ENCODE measurements at regions not wholly inside any gene's neighbourhood (a gene's known extent, or its start where the extent isn't known, plus 50 kb on each side); places are given as distances from the start of the nearest gene placed in this dataset.

- TF ChIP-seq POLR2AphosphoS5 (IDR thresholded peaks at IDR 0.05) (no peak), CTCF (IDR thresholded peaks at IDR 0.05) (no peak), EP300 (IDR thresholded peaks at IDR 0.05) (no peak), POLR2A (IDR thresholded peaks at IDR 0.05) (no peak)
- no peaks in the 10 kb centered on the region for H3K4me1 ChIP-seq
- DNase-seq, result no peak
- no peaks in the 10 kb centered on the region for H3K9me3 ChIP-seq
- no peaks in the 10 kb centered on the region for H3K36me3 ChIP-seq
- no peak overlapping the region for H3K27ac ChIP-seq
- H3K4me3 ChIP-seq, result no peak overlapping the region
- ATAC-seq (ENCODE audit: low FRiP score in 2 of 2), result no peak
- H3K27me3 ChIP-seq, result no peaks in the 10 kb centered on the region
- WGBS, 2 donors, result 82 to 85% methylated on average over 5 of the region's 5 CpGs
These were observed 226.4 kb upstream of the NRXN1 start for GRCh38 chr2:51258301-51258700.

GRCh38 chr2:51256736-51257135 is 224.8 kb upstream of the NRXN1 start:
- Histone ChIP-seq H3K9me3 (no peaks in the 10 kb centered on the region), H3K4me1 (no peaks in the 10 kb centered on the region), H3K4me3 (no peak overlapping the region), H3K27ac (no peak overlapping the region), H3K27me3 (no peaks in the 10 kb centered on the region), H3K36me3 (no peaks in the 10 kb centered on the region)
- WGBS, 2 donors, result 82 to 89% methylated on average over 5 of the region's 5 CpGs
- DNase-seq, result no peak
- ATAC-seq (ENCODE audit: low FRiP score in 2 of 2), result no peak
- TF ChIP-seq EP300 (IDR thresholded peaks at IDR 0.05) (no peak), POLR2AphosphoS5 (IDR thresholded peaks at IDR 0.05) (no peak), POLR2A (IDR thresholded peaks at IDR 0.05) (no peak), CTCF (IDR thresholded peaks at IDR 0.05) (no peak)

- H3K27me3 ChIP-seq, result no peaks in the 10 kb centered on the region
- no peak overlapping the region for H3K4me3 ChIP-seq
- H3K27ac ChIP-seq, result no peak overlapping the region
- H3K4me1 ChIP-seq, result no peaks in the 10 kb centered on the region
- TF ChIP-seq POLR2A (IDR thresholded peaks at IDR 0.05), result no peak
- TF ChIP-seq CTCF (IDR thresholded peaks at IDR 0.05), result no peak
- TF ChIP-seq POLR2AphosphoS5 (IDR thresholded peaks at IDR 0.05), result no peak
- DNase-seq (no peak), ATAC-seq (ENCODE audit: low FRiP score in 2 of 2) (no peak)
- no peaks in the 10 kb centered on the region for H3K36me3 ChIP-seq
- WGBS, 2 donors, result 64 to 100% methylated on average over 1 to 2 of the region's 2 CpGs
- no peaks in the 10 kb centered on the region for H3K9me3 ChIP-seq
These were observed 219.4 kb upstream of the NRXN1 start for GRCh38 chr2:51251356-51251755.

- Histone ChIP-seq H3K4me1 (no peaks in the 10 kb centered on the region), H3K27ac (no peak overlapping the region), H3K36me3 (no peaks in the 10 kb centered on the region), H3K9me3 (no peaks in the 10 kb centered on the region), H3K4me3 (no peak overlapping the region), H3K27me3 (no peaks in the 10 kb centered on the region)
- WGBS, 2 donors, result 73 to 74% methylated on average over 7 of the region's 7 CpGs
- TF ChIP-seq POLR2A (IDR thresholded peaks at IDR 0.05) (no peak), POLR2AphosphoS5 (IDR thresholded peaks at IDR 0.05) (no peak), EP300 (IDR thresholded peaks at IDR 0.05) (no peak), CTCF (IDR thresholded peaks at IDR 0.05) (no peak)
- ATAC-seq (ENCODE audit: low FRiP score in 2 of 2), result no peak
- DNase-seq, result no peak
These were observed 215.4 kb upstream of the NRXN1 start for GRCh38 chr2:51247252-51247805.

- no peak for DNase-seq
- ATAC-seq (ENCODE audit: low FRiP score in 2 of 2), result no peak
- Histone ChIP-seq H3K4me3 (no peak overlapping the region), H3K36me3 (no peaks in the 10 kb centered on the region), H3K4me1 (no peaks in the 10 kb centered on the region), H3K9me3 (no peaks in the 10 kb centered on the region), H3K27ac (no peak overlapping the region), H3K27me3 (no peaks in the 10 kb centered on the region)
- TF ChIP-seq POLR2AphosphoS5 (IDR thresholded peaks at IDR 0.05) (no peak), EP300 (IDR thresholded peaks at IDR 0.05) (no peak), POLR2A (IDR thresholded peaks at IDR 0.05) (no peak), CTCF (IDR thresholded peaks at IDR 0.05) (no peak)
These were observed 212.1 kb upstream of the NRXN1 start for GRCh38 chr2:51243892-51244535.
